ENCODE measurements at regions not wholly inside any gene's neighbourhood (a gene's known extent, or its start where the extent isn't known, plus 50 kb on each side); places are given as distances from the start of the nearest gene placed in this dataset.
"Not testable (repeated sequence)": the region's sequence is repeated elsewhere in the genome, so short reads cannot be mapped to it uniquely, and the experiment has no call there.

- DNase-seq, result no peak
Measured at GRCh38 chr9:40928803-40929487, 199.5 kb downstream of the FOXD4L6 start.

GRCh38 chr9:40927851-40928802, 200.4 kb downstream of the FOXD4L6 start:
- DNase-seq, result no peak

- DNase-seq, result no peak
Measured at GRCh38 chr9:40927260-40927631, 201.2 kb downstream of the FOXD4L6 start.

DNA sequence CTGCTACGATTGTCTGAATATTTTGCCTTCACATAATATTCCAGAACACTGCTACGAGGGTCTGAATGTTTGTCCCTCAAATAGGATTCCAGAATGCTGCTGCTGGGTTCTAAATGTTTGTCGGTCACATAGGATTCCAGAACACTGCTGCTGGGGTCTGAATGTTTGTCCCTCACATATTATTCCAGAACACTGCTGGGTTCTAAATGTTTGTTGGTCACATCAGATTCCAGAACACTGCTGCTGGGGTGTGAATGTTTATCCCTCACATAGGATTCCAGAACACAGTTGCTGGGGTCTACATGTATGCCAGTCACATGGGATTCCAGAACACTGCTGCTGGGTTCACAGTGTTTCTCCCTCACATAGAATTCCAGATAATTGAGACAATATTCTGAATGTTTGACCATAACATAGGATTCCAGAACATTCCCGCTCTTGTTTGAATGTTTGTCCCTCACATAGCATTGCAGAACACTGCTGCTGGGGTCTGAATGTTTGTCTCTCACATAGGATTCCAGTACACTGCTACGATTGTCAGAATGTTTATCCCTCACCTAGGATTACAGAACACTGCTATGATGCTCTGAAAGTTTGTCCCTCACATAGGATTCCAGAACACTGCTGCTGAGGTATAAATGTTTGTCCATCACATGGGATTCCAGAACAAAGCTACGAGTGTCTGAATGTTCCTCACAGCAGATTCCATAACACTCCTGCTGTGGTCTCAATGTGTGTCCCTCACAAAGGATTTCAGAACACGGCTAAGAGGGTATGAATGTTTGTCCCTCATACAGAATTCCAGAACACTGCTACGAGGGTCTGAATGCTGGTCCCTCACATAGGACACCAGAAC, 201.8 kb downstream of the FOXD4L6 start:
- no peak for DNase-seq

GRCh38 chr9:40925149-40925548, 203.3 kb downstream of the FOXD4L6 start:
- no peak for DNase-seq

- not testable (repeated sequence) for DNase-seq
Measured at GRCh38 chr9:40916399-40916783, 212.1 kb downstream of the FOXD4L6 start.

GRCh38 chr9:40915660-40916398, 212.7 kb downstream of the FOXD4L6 start:
- DNase-seq, result not testable (repeated sequence)

- DNase-seq, result no peak
Measured at GRCh38 chr9:40914772-40915659, 213.5 kb downstream of the FOXD4L6 start.

DNA sequence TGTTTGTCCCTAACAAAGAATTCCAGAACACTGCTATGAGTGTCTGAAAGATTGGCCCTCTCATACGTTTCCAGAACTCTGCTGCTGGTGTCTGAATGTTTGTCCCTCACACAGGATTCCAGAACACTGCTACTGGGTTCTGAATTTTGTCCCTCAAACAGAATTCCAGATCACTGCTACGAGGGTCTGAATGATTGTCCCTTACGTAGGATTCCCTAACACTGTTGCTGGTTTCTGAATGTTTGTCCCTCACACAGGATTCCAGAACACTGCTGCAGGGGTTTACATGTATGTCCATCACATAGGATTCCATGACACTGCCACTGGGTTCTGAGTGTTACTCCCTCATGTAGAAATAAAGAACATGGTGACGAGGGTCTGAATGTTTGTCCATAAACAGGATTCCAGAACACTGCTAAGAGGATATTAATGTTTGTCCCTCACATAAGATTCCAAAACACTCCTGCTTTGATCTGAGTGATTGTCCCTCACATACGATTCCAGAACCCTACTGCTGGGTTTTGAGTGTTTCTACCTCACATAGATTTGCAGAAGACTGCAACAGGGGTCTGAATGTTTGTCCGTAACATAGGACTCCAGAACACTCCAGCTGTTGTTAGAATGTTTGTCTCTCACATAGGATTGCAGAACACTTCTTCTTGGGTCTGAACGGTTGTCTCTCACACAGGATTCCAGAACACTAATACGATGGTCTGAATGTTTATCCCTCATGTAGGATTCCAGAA, 214.4 kb downstream of the FOXD4L6 start:
- no peak for DNase-seq

DNA sequence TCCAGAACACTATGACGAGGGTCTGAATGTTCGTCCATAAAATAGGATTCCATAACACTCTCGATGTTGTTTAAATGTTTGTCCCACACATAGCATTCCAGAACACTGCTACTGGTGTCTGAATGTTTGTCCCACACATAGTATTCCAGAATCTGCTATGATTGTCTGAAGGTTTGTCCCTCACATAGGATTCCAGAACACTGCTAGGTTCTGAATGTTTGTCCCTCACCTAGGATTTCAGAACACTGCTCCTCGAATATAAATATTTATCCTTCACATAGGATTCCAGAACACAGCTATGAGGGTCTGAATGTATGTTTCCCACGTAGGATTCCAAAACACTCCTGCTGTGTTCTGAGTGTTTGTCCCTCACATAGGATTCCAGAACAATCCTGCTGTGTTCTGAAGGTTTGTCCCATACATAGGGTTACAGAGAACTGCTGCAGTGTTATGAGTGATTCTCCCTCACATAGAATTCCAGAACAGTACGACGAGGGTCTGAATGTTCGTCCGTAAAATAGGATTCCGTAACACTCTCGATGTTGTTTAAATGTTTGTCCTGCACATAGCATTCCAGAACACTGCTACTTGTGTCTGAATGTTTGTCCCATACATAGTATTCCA, 215.3 kb downstream of the FOXD4L6 start:
- DNase-seq, result no peak

DNA sequence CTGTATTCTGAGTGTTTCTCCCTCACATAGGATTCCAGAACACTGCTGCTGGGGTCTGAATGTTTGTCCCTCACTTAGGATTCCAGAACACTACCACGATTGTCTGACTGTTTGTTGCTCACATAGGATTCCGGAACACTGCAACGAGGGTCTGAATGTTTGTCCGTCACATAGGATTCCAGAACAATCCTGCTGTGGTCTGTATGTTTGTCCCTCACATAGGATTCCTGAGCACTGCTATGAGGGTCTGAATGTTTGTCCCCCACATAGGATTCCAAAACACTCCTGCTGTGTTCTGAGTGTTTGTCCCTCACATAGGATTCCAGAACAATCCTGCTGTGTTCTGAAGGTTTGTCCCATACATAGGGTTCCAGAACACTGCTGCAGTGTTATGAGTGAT, 215.8 kb downstream of the FOXD4L6 start:
- DNase-seq, result not testable (repeated sequence)

DNA sequence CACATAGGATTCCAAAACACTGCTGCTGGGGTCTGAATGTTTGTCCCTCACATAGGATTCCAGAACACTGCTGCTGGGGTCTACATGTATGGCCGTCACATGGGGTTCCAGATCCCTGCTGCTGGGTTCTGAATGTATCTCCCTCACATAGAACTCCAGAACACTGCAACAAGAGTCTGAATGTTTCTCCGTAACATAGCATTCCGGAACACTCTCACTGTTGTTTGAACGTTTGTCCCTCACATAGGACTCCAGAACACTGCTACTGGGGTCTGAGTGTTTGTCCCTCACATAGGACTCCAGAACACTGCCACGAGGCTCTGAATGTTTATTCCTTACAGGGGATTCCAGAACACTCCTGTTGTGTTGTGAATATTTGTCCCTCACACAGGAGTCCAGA, 216.8 kb downstream of the FOXD4L6 start:
- DNase-seq, result no peak

DNA sequence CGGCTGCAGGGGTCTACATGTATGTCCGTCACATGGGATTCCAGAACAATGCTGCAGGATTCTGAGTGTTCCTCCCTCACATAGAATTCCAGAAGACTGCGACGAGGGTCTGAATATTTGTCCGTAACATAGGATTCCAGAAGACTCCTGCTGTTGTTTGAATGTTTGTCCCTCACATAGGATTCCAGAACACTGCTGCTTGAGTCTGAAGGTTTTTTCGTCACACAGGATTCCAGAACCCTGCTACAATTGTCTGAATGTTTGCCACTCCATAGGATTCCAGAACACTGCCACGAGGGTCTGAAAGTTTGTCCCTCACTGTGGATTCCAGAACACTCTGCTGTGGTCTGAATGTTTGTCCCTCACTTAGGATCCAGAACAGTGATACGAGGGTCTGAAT, 217.5 kb downstream of the FOXD4L6 start:
- DNase-seq, result not testable (repeated sequence)

DNA sequence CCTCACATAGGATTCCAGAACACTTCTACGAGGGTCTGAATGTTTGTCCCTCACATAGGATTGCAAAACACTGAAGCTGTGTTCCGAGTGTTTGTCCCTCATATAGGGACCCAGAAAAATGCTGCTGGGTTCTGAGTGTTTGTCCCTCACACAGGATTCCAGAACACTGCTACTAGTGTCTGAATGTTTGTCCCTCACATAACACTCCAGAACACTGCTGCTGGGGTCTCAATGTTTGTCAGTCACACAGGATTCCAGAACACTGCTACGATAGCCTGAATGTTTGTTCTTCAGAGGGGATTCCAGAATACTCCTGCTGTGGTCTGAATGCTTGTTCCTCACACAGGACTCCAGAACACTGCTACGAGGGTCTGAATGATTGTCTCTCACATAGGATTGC, 218.7 kb downstream of the FOXD4L6 start:
- no peak for DNase-seq

DNA sequence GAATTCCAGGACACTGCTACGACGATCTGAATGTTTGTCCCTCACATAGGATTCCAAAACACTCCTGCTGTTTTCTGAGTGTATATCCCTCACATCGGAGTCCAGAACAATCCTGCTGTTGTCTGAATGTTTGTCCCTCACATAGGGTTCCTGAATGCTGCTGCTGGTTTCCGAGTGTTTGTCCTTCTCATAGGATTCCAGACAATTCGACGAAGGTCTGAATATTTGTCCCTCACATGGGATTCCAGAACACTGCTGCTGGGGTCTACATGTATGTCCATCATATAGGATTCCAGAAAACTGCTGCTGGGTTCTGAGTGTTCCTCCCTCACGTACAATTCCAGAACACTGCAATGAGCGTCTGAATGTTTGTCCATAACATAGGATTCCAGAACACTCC, 219.4 kb downstream of the FOXD4L6 start:
- not testable (repeated sequence) for DNase-seq

DNA sequence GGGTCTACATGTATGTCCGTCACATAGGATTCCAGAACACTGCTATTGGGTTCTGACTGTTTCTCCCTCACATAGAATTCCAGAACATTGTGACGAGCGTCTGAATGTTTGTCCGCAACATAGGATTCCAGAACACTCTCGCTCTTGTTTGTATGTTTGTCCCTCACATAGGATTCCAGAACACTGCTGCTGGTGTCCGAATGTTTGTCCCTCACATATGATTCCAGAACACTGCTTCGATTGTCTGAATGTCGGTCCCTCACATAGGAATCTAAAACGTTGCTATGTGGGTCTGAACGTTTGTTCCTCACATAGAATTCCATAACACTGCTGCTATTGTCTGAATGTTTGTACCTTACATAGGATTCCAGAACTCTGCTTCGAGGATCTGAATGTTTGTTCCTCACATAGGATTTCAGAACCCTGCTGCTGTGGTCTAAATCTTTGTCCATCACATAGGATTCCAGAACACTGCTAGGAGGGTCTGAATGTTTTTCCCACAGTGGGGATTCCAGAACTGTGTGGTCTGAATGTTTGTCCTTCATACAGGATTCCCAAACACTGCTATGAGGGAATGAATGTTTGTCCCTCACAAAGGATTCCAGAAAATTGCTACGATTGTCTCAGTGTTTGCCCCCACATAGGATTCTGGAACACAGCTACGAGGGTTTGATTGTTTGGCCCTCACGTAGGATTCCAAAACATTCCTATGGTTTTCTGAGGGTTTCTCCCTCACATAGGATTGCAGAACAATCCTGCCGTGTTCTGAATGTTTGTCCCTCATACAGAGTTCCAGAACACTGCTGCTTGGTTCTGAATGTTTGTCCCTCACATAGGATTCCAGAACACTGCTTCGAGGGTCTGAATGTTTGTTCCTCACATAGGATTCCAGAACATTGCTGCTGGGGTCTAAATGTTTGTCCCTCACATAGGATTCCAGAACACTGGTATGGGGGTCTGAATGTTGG, 220.5 kb downstream of the FOXD4L6 start:
- DNase-seq, result no peak

GRCh38 chr9:40906879-40907278, 221.6 kb downstream of the FOXD4L6 start:
- not testable (repeated sequence) for DNase-seq

DNA sequence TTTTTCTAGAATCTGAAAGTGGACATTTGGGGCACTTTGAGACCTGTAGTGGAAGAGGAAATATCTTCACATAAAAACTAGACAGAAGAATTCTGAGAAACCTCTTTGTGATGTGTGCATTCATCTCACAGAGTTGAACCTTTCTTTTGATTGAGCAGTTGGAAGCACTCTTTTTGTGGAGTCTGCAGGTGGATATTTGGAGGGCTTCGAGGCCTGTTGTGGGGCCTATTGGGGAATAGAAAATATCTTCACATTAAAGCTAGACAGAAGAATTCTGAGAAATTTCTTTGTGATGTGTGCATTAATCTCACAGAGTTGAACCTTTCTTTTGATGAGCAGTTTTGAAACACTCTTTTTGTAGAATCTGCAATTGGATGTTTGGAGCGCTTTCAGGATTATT, 236.2 kb downstream of the FOXD4L6 start:
- DNase-seq, result not testable (repeated sequence)

- DNase-seq, result not testable (repeated sequence)
Measured at GRCh38 chr9:40885858-40886257, 242.6 kb downstream of the FOXD4L6 start.
